ENCODE measurements at regions not wholly inside any gene's neighbourhood (a gene's known extent, or its start where the extent isn't known, plus 50 kb on each side); places are given as distances from the start of the nearest gene placed in this dataset.
"Not testable (repeated sequence)": the region's sequence is repeated elsewhere in the genome, so short reads cannot be mapped to it uniquely, and the experiment has no call there.

DNA sequence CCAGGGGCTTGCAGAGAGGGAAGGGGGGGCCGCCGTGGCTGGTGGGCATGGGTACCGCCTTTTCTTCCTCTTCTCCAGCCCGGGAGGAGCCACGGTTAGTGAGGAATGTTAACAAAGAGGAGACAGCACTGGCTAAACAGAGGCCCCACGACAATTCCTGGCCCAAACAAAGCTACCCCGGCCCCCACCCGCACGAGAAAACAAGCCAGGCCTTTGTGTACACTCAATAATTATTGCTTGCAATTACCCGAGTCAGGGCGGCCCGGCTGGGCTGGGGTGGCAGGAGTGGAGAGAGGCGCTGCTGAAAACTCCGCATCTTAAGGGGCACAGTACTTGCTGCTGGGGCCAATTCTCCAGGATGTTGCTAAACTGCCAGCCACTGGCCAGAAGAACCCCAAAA lies 56.4 kb downstream of the IRX5 start:
- DNase-seq (ENCODE audit: low spot score) = no peak
- H2AFZ ChIP-seq (ENCODE audit: low read length) = no peak overlapping the region
- H3K27ac ChIP-seq (ENCODE audit: low read depth, low read length, poor library complexity, severe bottlenecking) = no peak overlapping the region
- no peaks in the 10 kb centered on the region for H3K4me1 ChIP-seq (ENCODE audit: insufficient read depth, low read length, poor library complexity, severe bottlenecking)
- no peaks in the 10 kb centered on the region for H4K20me1 ChIP-seq (ENCODE audit: insufficient read depth, low read length)
- POLR2A ChIA-PET = no interaction called here
- CTCF ChIA-PET (ENCODE audit: unreplicated experiment) = no interaction called here
- H3K4me3 ChIP-seq (ENCODE audit: low read depth, low read length, poor library complexity, severe bottlenecking) = no peak overlapping the region
- H3K9me2 ChIP-seq (ENCODE audit: insufficient read depth, low read length) = no peaks in the 10 kb centered on the region
- intact Hi-C loops (cut with micrococcal nuclease; ENCODE audit: unreplicated experiment) = no loop called here
- no peaks in the 10 kb centered on the region for H3K9me3 ChIP-seq (ENCODE audit: low read length)
- H3K4me2 ChIP-seq (ENCODE audit: low read length) = no peak overlapping the region
- no TSS peak for BruUV-seq (replicated peaks)
- no peak for TF ChIP-seq EZH2phosphoT487 (IDR thresholded peaks at IDR 0.05; ENCODE audit: borderline replicate concordance, low read depth, low read length)
- TF ChIP-seq, protein P1, sequence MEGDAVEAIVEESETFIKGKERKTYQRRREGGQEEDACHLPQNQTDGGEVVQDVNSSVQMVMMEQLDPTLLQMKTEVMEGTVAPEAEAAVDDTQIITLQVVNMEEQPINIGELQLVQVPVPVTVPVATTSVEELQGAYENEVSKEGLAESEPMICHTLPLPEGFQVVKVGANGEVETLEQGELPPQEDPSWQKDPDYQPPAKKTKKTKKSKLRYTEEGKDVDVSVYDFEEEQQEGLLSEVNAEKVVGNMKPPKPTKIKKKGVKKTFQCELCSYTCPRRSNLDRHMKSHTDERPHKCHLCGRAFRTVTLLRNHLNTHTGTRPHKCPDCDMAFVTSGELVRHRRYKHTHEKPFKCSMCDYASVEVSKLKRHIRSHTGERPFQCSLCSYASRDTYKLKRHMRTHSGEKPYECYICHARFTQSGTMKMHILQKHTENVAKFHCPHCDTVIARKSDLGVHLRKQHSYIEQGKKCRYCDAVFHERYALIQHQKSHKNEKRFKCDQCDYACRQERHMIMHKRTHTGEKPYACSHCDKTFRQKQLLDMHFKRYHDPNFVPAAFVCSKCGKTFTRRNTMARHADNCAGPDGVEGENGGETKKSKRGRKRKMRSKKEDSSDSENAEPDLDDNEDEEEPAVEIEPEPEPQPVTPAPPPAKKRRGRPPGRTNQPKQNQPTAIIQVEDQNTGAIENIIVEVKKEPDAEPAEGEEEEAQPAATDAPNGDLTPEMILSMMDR (conservative IDR thresholded peaks at IDR 0.05; ENCODE audit: low read length) = no peak
- H3K79me2 ChIP-seq (ENCODE audit: insufficient read depth, low read depth, low read length) = no peaks in the 10 kb centered on the region
- H3K36me3 ChIP-seq (ENCODE audit: insufficient read depth, low read length) = no peaks in the 10 kb centered on the region

DNA sequence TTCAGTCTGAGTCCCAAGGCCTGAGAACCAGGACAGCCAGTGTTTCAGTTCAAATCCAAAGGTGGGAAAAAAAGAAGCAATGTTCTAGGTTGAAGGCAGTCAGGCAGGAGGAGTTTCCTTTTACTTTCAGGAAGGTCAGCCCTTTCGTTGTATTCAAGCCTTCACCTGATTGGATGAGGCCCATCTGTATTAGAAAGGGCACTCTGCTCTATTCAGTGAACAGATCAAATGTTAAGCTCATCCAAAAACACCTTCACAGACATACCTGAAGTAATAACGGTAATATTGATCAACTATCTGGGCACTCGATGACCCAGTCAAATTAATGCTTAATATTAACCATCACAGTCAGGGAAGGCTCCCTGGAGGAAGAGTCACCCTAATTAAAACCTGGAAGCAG lies 60.9 kb downstream of the IRX5 start:
- BruUV-seq (replicated peaks) = no TSS peak
- no peak overlapping the region for H3K27ac ChIP-seq (ENCODE audit: low read depth, low read length, poor library complexity, severe bottlenecking)
- no peaks in the 10 kb centered on the region for H3K4me1 ChIP-seq (ENCODE audit: insufficient read depth, low read length, poor library complexity, severe bottlenecking)
- H3K36me3 ChIP-seq (ENCODE audit: insufficient read depth, low read length) = no peaks in the 10 kb centered on the region
- H4K20me1 ChIP-seq (ENCODE audit: insufficient read depth, low read length) = no peaks in the 10 kb centered on the region
- H2AFZ ChIP-seq (ENCODE audit: low read length) = no peak overlapping the region
- H3K9me2 ChIP-seq (ENCODE audit: insufficient read depth, low read length) = no peaks in the 10 kb centered on the region
- ChIA-PET POLR2A (interaction anchor here (0.9 kb wide), 1 partner anchor 181 kb away, joined by 4 read pairs; no protein-coding TSS in a partner anchor), CTCF (ENCODE audit: unreplicated experiment) (no interaction called here)
- H3K4me2 ChIP-seq (ENCODE audit: low read length) = no peak overlapping the region
- intact Hi-C loops (cut with micrococcal nuclease; ENCODE audit: unreplicated experiment) = no loop called here
- TF ChIP-seq EZH2phosphoT487 (IDR thresholded peaks at IDR 0.05; ENCODE audit: borderline replicate concordance, low read depth, low read length) = no peak
- TF ChIP-seq, protein P1 (conservative IDR thresholded peaks at IDR 0.05; ENCODE audit: low read length) = no peak
- H3K79me2 ChIP-seq (ENCODE audit: insufficient read depth, low read depth, low read length) = no peaks in the 10 kb centered on the region
- no peak for DNase-seq (ENCODE audit: low spot score)
- H3K4me3 ChIP-seq (ENCODE audit: low read depth, low read length, poor library complexity, severe bottlenecking) = no peak overlapping the region
- H3K9me3 ChIP-seq (ENCODE audit: low read length) = no peaks in the 10 kb centered on the region

DNA sequence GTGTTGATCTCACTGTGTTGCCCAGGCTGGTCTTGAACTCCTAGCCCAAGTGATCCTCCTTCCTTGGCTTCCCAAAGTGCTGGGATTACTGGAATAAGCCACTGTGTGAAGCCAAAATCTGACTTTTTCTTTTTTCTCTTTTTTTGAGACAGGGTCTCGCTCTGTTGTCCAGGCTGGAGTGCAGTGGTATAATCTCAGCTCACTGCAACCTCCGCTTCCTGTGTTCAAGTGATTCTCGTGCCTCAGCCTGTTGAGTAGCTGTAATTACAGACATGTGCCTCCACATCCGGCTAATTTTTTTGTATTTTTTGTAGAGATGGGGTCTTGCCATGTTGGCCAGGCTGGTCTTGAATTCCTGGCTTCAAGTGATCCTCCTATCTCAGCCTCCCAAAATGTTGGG lies 61.3 kb downstream of the IRX5 start:
- H3K79me2 ChIP-seq (ENCODE audit: insufficient read depth, low read depth, low read length); intact Hi-C loops (cut with micrococcal nuclease; ENCODE audit: unreplicated experiment); H3K9me3 ChIP-seq (ENCODE audit: low read length); DNase-seq (ENCODE audit: low spot score); H3K36me3 ChIP-seq (ENCODE audit: insufficient read depth, low read length); H3K4me2 ChIP-seq (ENCODE audit: low read length); H2AFZ ChIP-seq (ENCODE audit: low read length); CTCF ChIA-PET (ENCODE audit: unreplicated experiment); H3K27ac ChIP-seq (ENCODE audit: low read depth, low read length, poor library complexity, severe bottlenecking); BruUV-seq (replicated peaks); H4K20me1 ChIP-seq (ENCODE audit: insufficient read depth, low read length); H3K9me2 ChIP-seq (ENCODE audit: insufficient read depth, low read length); H3K4me1 ChIP-seq (ENCODE audit: insufficient read depth, low read length, poor library complexity, severe bottlenecking); H3K4me3 ChIP-seq (ENCODE audit: low read depth, low read length, poor library complexity, severe bottlenecking): not testable (repeated sequence)
- POLR2A ChIA-PET = interaction anchor here (0.9 kb wide), 1 partner anchor 181 kb away, joined by 4 read pairs; no protein-coding TSS in a partner anchor
